ENCODE measurements at regions not wholly inside any gene's neighbourhood (a gene's known extent, or its start where the extent isn't known, plus 50 kb on each side); places are given as distances from the start of the nearest gene placed in this dataset.

- Histone ChIP-seq H3K27ac (no peak overlapping the region), H3K4me3 (ENCODE audit: low read depth in 1 of 2, low read length in 1 of 2) (no peak overlapping the region), H3K9me3 (no peaks in the 10 kb centered on the region), H3K27me3 (no peaks in the 10 kb centered on the region), H3K36me3 (no peaks in the 10 kb centered on the region), H3K4me1 (ENCODE audit: control insufficient read depth in 1 of 2, insufficient read depth in 1 of 2, low read depth in 1 of 2, low read length in 1 of 2) (no peaks in the 10 kb centered on the region)
- no peak for TF ChIP-seq CTCF (IDR thresholded peaks at IDR 0.05)
These were observed 337.4 kb upstream of the SFRP2 start for GRCh38 chr4:154126276-154126675.

- TF ChIP-seq CTCF (IDR thresholded peaks at IDR 0.05), result no peak
- H3K4me1 ChIP-seq (ENCODE audit: control insufficient read depth in 1 of 2, insufficient read depth in 1 of 2, low read depth in 1 of 2, low read length in 1 of 2), result no peaks in the 10 kb centered on the region
- H3K36me3 ChIP-seq, result no peaks in the 10 kb centered on the region
- no peaks in the 10 kb centered on the region for H3K27me3 ChIP-seq
- H3K27ac ChIP-seq, result no peak overlapping the region
- no peak overlapping the region for H3K4me3 ChIP-seq (ENCODE audit: low read depth in 1 of 2, low read length in 1 of 2)
- H3K9me3 ChIP-seq, result no peaks in the 10 kb centered on the region
These were observed 336.5 kb upstream of the SFRP2 start for GRCh38 chr4:154125340-154125739.

- Histone ChIP-seq H3K4me1 (ENCODE audit: control insufficient read depth in 1 of 2, insufficient read depth in 1 of 2, low read depth in 1 of 2, low read length in 1 of 2) (no peaks in the 10 kb centered on the region), H3K4me3 (ENCODE audit: low read depth in 1 of 2, low read length in 1 of 2) (no peak overlapping the region), H3K36me3 (no peaks in the 10 kb centered on the region), H3K9me3 (no peaks in the 10 kb centered on the region), H3K27ac (no peak overlapping the region), H3K27me3 (no peaks in the 10 kb centered on the region)
- no peak for TF ChIP-seq CTCF (IDR thresholded peaks at IDR 0.05)
These were observed 335.8 kb upstream of the SFRP2 start for GRCh38 chr4:154124539-154125255.

GRCh38 chr4:154123897-154124296 lies 335.0 kb upstream of the SFRP2 start:
- Histone ChIP-seq H3K27ac (no peak overlapping the region), H3K4me3 (ENCODE audit: low read depth in 1 of 2, low read length in 1 of 2) (no peak overlapping the region), H3K9me3 (no peaks in the 10 kb centered on the region), H3K4me1 (ENCODE audit: control insufficient read depth in 1 of 2, insufficient read depth in 1 of 2, low read depth in 1 of 2, low read length in 1 of 2) (no peaks in the 10 kb centered on the region), H3K27me3 (no peaks in the 10 kb centered on the region), H3K36me3 (no peaks in the 10 kb centered on the region)
- TF ChIP-seq CTCF (IDR thresholded peaks at IDR 0.05), result no peak

GRCh38 chr4:154120690-154121345 lies 331.9 kb upstream of the SFRP2 start:
- Histone ChIP-seq H3K9me3 (no peaks in the 10 kb centered on the region), H3K4me3 (ENCODE audit: low read depth in 1 of 2, low read length in 1 of 2) (no peak overlapping the region), H3K27me3 (no peaks in the 10 kb centered on the region), H3K4me1 (ENCODE audit: control insufficient read depth in 1 of 2, insufficient read depth in 1 of 2, low read depth in 1 of 2, low read length in 1 of 2) (no peaks in the 10 kb centered on the region), H3K27ac (no peak overlapping the region), H3K36me3 (no peaks in the 10 kb centered on the region)
- no peak for TF ChIP-seq CTCF (IDR thresholded peaks at IDR 0.05)

All from neutrophil (primary cell).